GM03348 (cell line): ENCODE measurements at regions not wholly inside any gene's neighbourhood (a gene's known extent, or its start where the extent isn't known, plus 50 kb on each side); places are given as distances from the start of the nearest gene placed in this dataset.
"Not testable (repeated sequence)": the region's sequence is repeated elsewhere in the genome, so short reads cannot be mapped to it uniquely, and the experiment has no call there.

Source experiments
- DNase-seq: peaks from one replicate; pipeline ENCODE4 v3.0.0; 2012; ENCODE audit warnings: low spot score

DNA sequence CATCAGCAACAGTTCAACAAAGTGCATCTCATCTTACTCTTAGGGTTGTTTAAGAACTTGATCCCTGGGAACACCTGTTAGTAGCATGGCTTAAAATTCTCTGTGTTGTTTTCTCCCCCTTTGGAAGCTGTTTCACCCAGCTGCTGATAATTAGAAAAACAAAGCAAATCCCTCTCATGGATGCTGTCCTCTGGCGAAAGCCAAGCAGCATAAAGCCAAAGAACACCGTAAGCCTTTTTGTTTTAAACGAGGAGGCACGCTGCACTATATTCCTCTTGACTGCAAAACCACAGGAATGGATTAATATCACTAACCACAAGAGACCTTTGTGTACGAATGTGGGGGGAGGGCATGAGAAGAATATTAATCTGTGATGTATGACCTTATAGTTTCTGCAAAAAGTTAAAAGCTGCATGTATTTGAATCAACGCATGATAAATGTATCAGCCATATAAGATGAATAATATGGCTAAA lies 923.2 kb downstream of the LTN1 start:
- peak; percentile 48 for DNase-seq

DNA sequence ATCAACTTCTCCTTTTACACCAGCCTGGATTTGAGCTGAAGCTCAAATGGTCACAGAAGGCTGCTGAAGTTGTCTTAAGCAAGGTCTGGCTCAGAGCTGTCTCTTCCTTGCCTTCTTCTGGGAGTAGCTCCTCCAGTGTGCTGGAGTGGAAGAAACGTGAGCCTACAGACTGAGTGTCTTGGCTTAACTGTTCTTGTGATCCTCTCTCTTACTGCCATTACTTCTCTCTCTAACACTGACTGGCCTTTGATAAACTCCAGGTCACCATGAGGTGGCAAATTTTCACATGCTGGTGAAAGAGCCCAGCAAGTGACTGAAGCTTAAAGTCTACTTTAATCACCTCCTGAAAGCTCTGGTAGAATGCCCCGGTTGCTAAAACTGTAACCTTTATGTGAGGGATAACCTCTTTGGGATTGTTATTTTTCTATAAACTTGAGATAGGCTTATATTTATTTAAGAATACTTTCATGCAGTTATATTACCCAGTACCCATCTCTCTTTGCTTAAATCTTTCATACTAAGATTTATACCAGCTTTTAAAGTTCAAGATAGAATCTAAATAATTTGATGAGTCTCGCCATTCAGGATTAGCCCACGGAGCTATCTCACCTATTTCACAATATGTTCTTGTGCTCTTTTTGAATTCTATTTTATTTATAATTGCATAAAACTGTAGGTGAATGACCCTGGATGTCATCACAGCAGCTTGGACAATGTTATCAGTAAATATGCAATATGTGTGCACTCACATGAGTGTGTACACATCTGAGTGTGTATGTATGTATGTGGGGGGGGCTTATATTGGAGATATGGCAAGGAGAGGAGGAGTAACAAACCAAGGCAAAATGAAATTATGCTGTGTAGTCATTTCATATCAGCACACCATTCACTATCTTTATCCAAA lies 924.0 kb downstream of the LTN1 start:
- no peak for DNase-seq

DNA sequence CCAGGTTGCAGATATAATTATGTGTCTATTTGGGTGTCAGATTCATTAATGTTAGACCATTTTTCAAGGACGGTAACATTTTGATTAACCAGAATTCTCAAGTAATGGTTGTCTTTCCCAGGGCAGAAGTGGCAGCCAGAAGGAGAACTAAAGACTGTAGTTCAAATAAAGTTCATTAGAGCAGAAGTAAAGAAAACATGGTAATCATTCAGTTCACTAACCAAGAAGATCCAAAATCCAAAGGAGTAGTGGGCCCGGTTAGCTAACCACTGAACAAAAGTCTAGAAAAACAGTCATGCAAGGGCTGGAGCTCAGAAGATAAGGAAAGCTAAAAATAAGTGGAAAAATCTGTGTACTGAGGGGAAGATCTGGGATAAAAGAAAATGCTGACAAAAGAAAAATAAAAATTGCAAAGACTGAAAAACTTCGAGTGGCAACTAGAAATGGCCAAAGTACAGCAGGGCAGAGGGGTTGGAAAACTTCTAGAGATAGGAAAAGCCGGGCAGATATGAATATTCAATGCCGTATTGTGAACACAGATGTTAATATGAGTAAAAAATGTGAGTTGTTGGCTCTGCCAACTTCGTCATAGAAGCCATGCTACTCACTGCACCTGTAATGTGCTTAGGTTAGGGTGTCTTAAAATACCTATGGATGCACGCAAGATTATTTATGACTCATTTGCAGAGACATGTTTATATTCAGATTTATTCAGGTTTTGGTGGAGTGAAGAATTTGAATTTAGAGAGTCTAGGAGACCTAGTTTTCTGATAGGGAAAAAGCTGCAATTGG lies 925.9 kb downstream of the LTN1 start:
- DNase-seq: no peak

DNA sequence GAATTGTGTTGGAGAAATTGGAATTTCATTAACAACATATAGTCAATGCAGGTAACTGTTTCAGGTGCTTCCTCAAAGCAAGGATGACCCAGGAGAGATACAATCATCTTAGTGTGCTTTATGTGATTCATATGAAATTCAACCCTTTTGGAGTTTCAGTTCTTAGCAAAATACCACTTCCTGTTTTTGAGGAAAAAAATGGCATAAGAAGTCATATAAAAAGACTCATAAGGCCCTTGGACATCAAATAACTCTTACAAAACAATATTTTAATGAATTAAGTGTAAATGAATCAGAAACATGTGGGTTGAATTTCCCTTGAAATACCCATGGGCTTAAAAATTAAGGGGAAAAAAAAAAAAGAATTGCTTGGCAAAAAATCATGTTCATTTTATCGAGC lies 926.6 kb downstream of the LTN1 start:
- DNase-seq: no peak

DNA sequence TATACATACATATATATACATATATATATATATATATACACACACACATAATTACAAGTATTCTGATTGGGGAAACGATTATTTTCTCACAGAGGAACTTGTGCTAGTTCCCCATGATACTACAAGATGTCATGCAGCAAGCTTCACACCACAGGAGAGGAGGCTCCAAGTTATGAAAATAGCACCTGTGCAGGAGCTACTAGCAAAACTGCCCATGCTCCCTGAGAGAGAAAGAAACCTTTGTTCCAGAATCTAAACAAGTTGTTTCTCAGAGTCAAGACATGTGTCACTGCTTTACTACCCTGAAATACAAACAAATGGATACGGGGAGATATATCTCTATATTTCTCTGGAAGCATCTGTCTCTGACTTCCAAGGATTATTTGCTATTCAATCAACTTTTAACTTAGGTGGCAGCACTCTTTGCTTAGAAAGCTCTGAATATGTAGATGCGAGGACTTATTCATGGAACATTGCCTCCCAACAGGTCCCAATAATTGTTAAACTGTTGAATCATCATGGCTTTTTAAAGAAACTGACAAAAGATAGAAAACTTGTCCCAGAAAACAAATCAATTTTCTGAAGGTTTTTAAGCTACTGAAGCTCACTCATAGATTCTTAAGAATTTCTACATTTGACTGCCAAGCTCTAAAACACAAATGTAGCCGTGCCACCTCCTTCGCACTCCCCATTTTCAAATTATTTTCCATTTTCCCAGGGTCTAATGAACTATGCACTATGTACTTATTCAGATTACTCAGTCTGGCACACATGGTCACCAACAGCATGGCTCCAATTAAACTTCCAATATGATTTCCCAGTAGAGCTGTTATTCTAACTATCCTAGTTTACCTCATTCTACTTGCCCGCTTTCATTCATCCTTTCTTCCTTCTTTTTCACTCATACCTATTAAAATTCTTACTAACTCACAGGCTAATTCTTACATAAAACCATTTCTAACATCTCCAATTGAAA lies 929.1 kb downstream of the LTN1 start:
- no peak for DNase-seq

DNA sequence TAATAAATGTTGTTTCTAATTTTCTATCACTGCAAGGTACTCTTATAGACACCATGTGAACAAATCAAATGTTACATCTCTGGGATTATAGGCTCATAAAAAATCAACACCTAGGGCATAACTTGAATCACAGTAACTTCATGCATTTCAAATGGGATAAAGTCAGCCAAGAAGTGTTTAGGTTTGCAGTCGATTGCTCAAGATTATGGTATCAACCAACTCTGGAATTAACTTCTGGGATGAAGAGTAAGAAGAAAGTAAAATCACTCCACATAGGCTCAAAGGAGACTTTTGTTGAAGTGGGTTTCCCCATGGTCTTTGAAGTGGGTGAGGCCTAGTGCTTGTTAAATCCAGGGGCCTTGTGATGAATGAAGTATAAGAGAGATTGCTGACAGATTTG lies 939.7 kb downstream of the LTN1 start:
- DNase-seq: not testable (repeated sequence)

DNA sequence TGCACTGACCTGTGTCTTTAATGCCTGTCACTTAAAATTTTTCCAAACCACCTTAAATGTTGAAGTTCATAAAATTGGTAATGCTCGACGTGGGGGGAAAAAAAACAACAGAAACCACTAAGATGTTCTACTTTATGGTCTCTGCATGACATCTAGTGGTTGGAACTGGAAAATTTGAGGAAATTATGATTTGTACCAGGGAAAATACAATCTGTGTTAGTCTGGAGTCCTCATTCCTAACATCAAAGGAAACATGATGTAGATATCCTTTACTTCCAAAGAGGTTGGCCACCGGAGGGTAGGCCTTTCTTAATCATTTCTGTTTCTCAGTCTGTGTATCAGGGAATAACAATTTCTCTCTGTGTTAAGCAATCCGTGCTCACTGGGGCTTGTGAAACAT lies 941.0 kb downstream of the LTN1 start:
- DNase-seq: not testable (repeated sequence)

DNA sequence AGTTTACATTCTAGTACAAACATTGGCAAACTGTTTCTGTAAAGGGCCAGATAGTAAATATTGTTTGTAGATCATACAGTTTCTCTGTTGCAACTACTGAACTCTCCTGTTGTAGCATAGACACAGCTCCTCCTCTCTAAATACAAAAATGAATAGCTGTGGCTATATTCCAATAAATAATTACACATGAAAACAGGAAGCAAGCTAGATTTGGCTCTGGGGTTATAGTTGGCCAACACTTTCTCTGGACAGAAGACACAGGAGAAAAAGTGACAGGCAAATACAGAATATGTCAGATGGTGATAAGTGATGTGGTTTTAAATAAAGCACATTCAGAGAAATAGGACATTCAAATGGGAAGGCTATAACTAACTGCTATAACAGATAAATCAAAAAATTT lies 957.0 kb downstream of the LTN1 start:
- not testable (repeated sequence) for DNase-seq

DNA sequence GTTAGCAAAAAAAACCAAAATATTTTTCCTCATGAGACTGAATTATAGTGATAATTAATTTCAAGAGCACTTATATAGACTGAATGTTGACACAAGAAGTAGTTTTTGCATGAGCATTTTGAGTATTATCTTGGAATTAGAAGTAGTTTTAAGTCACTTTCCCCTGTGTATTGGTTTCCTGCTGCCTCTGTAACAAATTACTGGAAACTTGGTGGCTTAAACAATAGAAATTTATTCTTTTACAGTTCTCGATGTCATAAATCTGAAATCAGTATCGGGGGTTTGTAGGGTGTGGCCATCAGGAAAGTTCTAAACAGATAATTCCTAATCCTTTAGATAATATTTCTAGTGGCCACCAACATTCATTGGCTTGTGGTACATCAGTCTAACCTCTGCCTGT lies 957.8 kb downstream of the LTN1 start:
- not testable (repeated sequence) for DNase-seq

DNA sequence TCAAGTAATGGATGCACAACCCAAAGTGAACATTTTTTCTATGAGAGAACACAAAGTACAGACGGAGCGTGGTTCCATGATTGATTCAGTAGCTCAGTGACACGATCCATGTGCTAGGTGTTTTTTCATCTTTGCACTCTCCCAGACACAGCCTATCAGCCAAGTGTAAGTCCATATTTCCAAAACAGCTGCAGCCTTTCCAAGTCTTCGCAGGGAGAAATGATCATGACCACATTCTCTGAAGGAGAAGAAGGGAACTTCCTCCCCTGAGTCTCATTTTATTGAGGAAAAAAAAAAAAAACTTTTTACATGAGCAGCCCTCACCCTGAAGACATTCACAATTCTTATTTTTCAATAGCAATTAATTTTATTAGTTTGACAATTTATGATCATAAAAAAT lies 958.3 kb downstream of the LTN1 start:
- not testable (repeated sequence) for DNase-seq

DNA sequence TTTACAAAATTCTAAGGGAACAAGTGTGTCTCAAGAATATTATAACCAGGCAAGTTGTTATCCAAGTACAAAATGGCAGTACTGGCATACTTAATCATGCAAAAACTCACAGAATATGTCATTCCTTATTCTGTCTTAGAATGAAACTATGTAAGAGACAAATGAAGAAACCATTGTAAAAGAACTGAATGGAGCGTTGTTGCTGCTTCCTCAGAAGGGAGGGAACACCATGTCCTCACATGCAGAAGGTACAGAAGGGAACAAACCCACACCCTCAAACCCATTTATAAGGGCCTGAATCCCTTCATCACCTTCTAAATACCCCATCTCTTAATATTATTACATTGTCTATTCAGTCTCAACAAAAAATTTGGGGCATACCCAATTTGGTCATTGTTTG lies 960.0 kb downstream of the LTN1 start:
- DNase-seq: not testable (repeated sequence)

DNA sequence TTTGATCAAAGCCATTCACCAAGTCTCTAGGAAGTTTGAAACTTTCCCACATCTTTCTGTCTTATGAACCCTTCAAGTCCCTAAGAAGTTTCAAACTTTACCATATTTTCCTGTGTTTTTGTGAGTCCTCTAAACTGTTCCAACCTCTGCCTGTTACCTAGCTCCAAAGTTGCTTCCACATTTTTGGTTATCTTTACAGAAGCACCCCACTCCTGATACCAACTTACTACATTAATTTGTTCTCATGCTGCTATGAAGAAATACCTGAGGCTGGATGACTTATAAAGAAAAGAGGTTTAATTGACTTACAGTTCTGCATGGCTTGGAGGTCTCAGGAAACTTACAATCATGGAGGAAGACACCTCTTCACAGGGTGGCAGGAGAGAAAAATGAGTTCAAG lies 961.6 kb downstream of the LTN1 start:
- not testable (repeated sequence) for DNase-seq

DNA sequence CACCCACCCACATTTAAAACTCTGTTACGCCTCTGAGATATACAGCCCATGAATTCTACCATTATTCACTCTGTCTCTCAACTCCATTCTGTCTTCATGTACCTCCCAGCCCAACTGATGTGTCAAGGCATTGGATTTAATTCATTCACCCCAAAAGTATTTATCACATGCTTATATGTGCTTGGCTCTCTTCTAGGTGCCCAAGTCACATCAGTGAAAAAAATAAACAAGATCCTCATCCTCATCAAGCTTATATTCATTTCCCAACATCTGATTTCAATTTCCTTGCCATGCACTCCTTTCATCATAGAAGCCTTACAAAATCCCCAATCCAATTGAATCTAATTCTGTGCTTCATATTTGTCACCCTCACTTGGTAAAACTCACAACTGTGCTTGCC lies 967.6 kb downstream of the LTN1 start:
- DNase-seq: no peak

DNA sequence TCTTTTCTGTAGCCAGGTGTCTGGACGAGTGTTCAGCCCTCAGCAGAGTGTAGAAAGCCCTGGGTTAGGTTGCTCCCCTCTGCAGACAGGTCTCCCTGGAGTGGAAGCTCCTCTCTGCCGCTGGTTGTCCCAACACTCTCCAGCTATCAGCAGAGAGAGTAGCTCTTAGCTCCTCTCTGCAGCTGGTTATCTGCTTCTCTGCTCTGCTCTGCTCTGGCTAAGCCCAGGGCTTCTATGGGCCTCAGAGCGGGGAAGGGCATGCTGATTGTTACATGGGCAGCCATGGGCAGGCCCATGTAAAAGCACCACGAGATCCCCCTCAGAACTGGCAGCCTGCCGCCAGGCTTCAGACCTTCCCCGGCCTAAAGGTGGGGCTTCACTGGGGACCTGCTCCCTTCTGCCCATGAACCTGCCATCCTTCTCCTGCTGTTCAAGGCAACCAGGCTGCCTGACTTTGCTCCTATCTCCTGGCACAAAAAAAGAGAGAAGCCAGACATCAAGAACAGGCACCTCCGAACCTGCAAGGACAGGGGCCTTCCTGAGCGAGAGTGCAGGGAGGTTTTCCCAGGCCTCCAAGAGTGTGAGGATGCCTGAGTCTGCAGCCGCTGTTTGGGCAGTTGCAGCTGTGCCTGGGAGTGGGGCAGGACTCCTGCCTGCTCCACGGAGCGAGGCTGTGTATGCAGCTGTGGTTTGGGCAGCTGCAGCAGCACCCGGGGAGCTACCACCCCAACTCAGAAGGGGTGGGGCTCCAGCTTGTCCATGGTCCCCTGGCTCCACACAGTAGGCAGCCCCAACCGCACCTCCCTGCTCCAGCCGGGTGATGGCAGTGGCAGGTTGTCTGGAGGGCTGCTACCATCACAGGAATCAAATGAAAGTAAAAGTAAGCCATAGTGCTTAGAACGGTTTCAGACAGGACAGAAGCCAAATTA lies 973.7 kb downstream of the LTN1 start:
- DNase-seq: no peak

DNA sequence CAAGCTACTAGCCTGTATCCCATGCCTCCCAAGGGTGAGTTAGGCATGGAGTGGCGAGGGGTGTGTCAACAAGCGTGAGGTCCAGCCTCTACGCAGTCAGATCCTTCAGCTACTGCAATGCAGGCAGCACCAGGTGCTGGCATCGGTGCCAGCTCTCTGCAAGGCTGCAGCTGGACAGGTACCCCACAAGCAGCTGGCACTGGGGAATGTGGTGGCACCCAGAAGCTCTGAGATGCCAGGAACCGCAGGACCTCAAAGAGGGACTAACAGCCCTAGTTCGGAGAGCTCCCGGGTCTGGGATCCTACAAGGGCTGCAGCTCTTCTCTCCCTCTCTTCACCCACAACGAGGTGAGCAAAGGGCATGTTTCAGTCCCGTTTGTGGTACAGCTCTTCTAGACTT lies 974.5 kb downstream of the LTN1 start:
- DNase-seq: no peak

DNA sequence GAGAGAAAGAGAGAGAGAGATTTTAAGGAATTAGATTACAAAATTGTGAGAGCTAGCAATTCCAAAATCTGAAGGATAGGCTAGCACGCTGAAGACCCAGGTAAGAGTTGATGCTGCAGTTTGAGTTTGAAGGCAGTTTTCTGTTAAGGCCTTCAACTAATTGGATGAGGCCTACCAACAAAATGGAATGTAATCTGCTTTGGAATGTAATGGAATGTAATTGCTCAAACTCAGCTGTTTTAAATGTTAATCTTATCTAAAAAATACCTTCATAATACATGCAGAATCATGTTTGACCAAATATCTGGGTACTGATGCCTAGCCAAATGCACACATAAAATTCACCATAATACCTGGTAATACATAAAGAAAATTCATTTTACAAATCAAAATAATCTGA lies 976.1 kb downstream of the LTN1 start:
- peak; percentile 3 for DNase-seq

DNA sequence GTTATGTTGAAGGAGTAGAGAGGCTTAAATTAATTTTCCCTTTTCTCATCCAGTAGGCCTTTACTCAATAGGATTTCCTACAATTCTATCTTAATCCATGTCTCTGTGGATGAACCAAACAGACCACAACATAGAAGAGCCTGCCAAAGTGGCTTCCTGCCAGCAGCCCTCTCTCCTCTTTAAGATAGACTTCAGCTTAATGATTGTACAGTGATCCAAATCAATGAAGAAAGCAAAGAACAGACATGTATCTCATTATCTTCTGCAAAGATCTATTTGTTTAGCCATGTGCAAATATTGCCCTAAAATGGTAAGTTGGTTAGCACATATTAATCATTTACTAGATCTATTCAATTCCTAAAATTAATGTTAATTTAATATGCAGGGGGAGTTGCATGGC lies 979.6 kb downstream of the LTN1 start:
- DNase-seq: not testable (repeated sequence)

DNA sequence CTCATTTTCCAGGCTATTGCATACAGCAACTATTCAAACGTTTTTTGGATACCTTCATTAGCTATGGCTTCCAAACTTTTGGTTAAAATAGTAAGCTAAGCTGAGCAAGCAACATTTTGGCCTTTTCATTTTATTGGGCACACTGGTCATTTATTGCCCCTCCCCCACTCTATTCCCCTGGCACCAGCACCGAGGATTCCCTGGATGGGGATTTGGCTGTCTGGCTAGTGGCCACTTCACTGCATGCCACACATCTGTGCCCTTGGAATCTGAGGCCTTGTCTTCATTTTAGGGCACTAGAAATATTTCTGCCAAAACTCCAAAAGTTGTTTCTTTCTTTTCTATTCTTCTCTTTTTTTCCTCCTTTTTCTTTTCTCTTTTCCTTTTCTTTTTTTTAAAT lies 980.7 kb downstream of the LTN1 start:
- not testable (repeated sequence) for DNase-seq

DNA sequence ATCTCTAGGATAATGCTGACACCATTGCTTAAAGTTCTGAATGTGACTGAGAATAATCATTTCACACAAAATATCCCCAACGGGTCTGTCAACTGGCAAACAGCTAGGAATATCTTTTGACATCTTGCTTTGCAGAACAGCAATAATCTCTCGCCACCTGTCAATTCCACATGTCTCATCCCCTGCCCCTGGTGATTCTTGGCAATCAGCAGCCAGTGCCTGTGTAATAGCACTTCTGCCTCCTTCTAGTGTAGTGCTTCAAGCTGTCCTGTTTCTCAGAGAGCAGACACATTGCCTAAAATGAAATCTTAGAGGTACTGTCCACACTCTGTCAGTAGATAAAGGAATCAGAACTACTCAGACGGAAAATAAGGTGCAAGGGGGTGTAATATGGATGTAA lies 984.4 kb downstream of the LTN1 start:
- not testable (repeated sequence) for DNase-seq

DNA sequence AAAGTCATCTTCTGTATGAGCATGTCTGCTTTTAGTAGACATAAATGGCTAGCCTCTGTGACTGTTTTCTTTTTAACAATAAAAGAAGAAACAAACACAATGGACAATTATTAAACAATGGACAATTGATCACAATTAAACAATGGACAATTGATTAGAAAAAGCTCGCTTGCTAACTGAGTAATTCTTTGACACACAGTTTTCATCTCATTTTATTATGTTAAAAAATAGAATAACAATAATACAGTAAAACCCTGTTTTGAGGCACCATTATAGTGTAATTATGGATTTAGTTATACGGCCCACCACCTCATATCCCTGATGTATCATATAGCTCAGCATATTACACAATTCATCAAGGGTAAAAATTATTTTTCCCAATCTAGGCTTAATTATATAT lies 989.0 kb downstream of the LTN1 start:
- not testable (repeated sequence) for DNase-seq

DNA sequence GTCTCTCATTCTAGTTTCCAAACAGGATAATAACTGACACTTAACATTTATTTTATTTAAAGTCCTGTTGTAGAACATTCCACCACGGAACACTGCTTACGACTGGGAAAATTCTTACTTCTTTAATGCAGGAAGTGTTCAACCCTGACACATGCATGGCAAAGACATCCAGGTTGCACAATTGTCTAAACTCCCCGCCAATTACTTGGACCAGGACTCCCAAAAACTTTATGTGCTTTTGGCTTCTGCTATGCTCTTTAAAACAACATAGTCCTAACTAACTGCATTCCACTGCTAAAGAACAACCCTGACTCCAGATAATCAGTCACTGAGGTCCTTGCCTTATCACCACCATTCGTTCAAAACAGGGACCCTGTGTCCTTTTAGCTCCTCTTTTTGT lies 995.8 kb downstream of the LTN1 start:
- not testable (repeated sequence) for DNase-seq
